NCI-H2196 treated with DMSO at 0.1 percent for 48 hours (cell line): ENCODE measurements at regions not wholly inside any gene's neighbourhood (a gene's known extent, or its start where the extent isn't known, plus 50 kb on each side); places are given as distances from the start of the nearest gene placed in this dataset.

Source experiments
- DNase-seq: peaks from one replicate; lab custom pipeline; 2025; ENCODE audit not compliant: unreplicated experiment; lab: John Stamatoyannopoulos, UW

- no peak for DNase-seq
Observed at GRCh38 chr4:159444678-159445077, 341.8 kb downstream of the RAPGEF2 start.

GRCh38 chr4:159445692-159446091 is 342.8 kb downstream of the RAPGEF2 start:
- DNase-seq = no peak

- peak; percentile 27 for DNase-seq
Observed at GRCh38 chr4:159446266-159446976, 343.5 kb downstream of the RAPGEF2 start.

- DNase-seq = no peak
Observed at GRCh38 chr4:159447296-159447695, 344.4 kb downstream of the RAPGEF2 start.

- no peak for DNase-seq
Observed at GRCh38 chr4:159451006-159451405, 348.1 kb downstream of the RAPGEF2 start.

GRCh38 chr4:159455675-159456237 is 352.9 kb downstream of the RAPGEF2 start:
- DNase-seq = peak; percentile 0

GRCh38 chr4:159460371-159460770 is 357.5 kb downstream of the RAPGEF2 start:
- DNase-seq = no peak

GRCh38 chr4:159463235-159463634 is 360.4 kb downstream of the RAPGEF2 start:
- DNase-seq = no peak

GRCh38 chr4:159464302-159464701 is 361.4 kb downstream of the RAPGEF2 start:
- no peak for DNase-seq

- DNase-seq = no peak
Observed at GRCh38 chr4:159476886-159477285, 374.0 kb downstream of the RAPGEF2 start.

GRCh38 chr4:159480826-159481225 is 377.9 kb downstream of the RAPGEF2 start:
- no peak for DNase-seq

GRCh38 chr4:159481936-159482335 is 379.1 kb downstream of the RAPGEF2 start:
- no peak for DNase-seq

GRCh38 chr4:159483110-159483781 is 380.4 kb downstream of the RAPGEF2 start:
- DNase-seq = no peak

- no peak for DNase-seq
Observed at GRCh38 chr4:159483782-159484741, 381.2 kb downstream of the RAPGEF2 start.

GRCh38 chr4:159484864-159485263 is 382.0 kb downstream of the RAPGEF2 start:
- no peak for DNase-seq

GRCh38 chr4:159487284-159487747 is 384.4 kb downstream of the RAPGEF2 start:
- peak; percentile 5 for DNase-seq

- DNase-seq = no peak
Observed at GRCh38 chr4:159489646-159490045, 386.8 kb downstream of the RAPGEF2 start.

GRCh38 chr4:159495515-159496236 is 392.8 kb downstream of the RAPGEF2 start:
- DNase-seq = no peak

GRCh38 chr4:159496248-159496647 is 393.4 kb downstream of the RAPGEF2 start:
- no peak for DNase-seq

GRCh38 chr4:159497936-159498335 is 395.1 kb downstream of the RAPGEF2 start:
- DNase-seq = no peak
